ENCODE measurements at regions not wholly inside any gene's neighbourhood (a gene's known extent, or its start where the extent isn't known, plus 50 kb on each side); places are given as distances from the start of the nearest gene placed in this dataset.

- Histone ChIP-seq H3K9me3 (no peaks in the 10 kb centered on the region), H3K4me3 (no peak overlapping the region), H3K27ac (no peak overlapping the region), H3K4me1 (no peaks in the 10 kb centered on the region), H3K27me3 (no peaks in the 10 kb centered on the region), H3K36me3 (no peaks in the 10 kb centered on the region)
- TF ChIP-seq CTCF (IDR thresholded peaks at IDR 0.05), result no peak
- TF ChIP-seq POLR2A (IDR thresholded peaks at IDR 0.05), result no peak
- TF ChIP-seq EP300 (IDR thresholded peaks at IDR 0.05), result no peak
- no peak for DNase-seq (ENCODE audit: low spot score in 2 of 2)
- WGBS, 2 donors, result 87 to 90% methylated on average over 3 of the region's 3 CpGs
Observed at GRCh38 chr4:10821826-10822225, 137.3 kb upstream of the CLNK start.

GRCh38 chr4:10816571-10816970, 132.0 kb upstream of the CLNK start:
- no peaks in the 10 kb centered on the region for H3K27me3 ChIP-seq
- H3K27ac ChIP-seq, result no peak overlapping the region
- H3K4me1 ChIP-seq, result peaks cover 0 to 13% (median 0%) of the 10 kb centered on the region in 4 donors
- no peak overlapping the region for H3K4me3 ChIP-seq
- WGBS, 2 donors, result 62 to 64% methylated on average over 8 of the region's 8 CpGs
- H3K9me3 ChIP-seq, result no peaks in the 10 kb centered on the region
- no peak for TF ChIP-seq CTCF (IDR thresholded peaks at IDR 0.05)
- TF ChIP-seq EP300 (IDR thresholded peaks at IDR 0.05), result no peak
- TF ChIP-seq POLR2A (IDR thresholded peaks at IDR 0.05), result no peak
- H3K36me3 ChIP-seq, result no peaks in the 10 kb centered on the region
- no peak for DNase-seq (ENCODE audit: low spot score in 2 of 2)

GRCh38 chr4:10811991-10812390, 127.4 kb upstream of the CLNK start:
- Histone ChIP-seq H3K27ac (no peak overlapping the region), H3K36me3 (no peaks in the 10 kb centered on the region), H3K27me3 (no peaks in the 10 kb centered on the region), H3K9me3 (peaks cover 0 to 4% (median 0%) of the 10 kb centered on the region in 4 donors), H3K4me1 (peaks cover 0 to 13% (median 0%) of the 10 kb centered on the region in 4 donors), H3K4me3 (no peak overlapping the region)
- 45 to 51% methylated on average over 4 of the region's 4 CpGs for WGBS, 2 donors
- DNase-seq (ENCODE audit: low spot score in 2 of 2), result no peak
- TF ChIP-seq EP300 (IDR thresholded peaks at IDR 0.05) (no peak), POLR2A (IDR thresholded peaks at IDR 0.05) (no peak), CTCF (IDR thresholded peaks at IDR 0.05) (no peak)

- DNase-seq (ENCODE audit: low spot score in 2 of 2), result no peak
- no peaks in the 10 kb centered on the region for H3K36me3 ChIP-seq
- H3K4me1 ChIP-seq, result peaks cover 0 to 13% (median 0%) of the 10 kb centered on the region in 4 donors
- H3K9me3 ChIP-seq, result peaks cover 0 to 4% (median 0%) of the 10 kb centered on the region in 4 donors
- H3K27me3 ChIP-seq, result no peaks in the 10 kb centered on the region
- no peak overlapping the region for H3K4me3 ChIP-seq
- WGBS, 2 donors, result 91 to 96% methylated on average over 7 of the region's 7 CpGs
- no peak for TF ChIP-seq EP300 (IDR thresholded peaks at IDR 0.05)
- no peak for TF ChIP-seq POLR2A (IDR thresholded peaks at IDR 0.05)
- no peak for TF ChIP-seq CTCF (IDR thresholded peaks at IDR 0.05)
- H3K27ac ChIP-seq, result no peak overlapping the region
Observed at GRCh38 chr4:10810411-10810810, 125.8 kb upstream of the CLNK start.

- Histone ChIP-seq H3K27ac (no peak overlapping the region), H3K27me3 (no peaks in the 10 kb centered on the region), H3K36me3 (no peaks in the 10 kb centered on the region), H3K4me1 (peaks cover 0 to 13% (median 0%) of the 10 kb centered on the region in 4 donors), H3K9me3 (peaks cover 0 to 4% (median 0%) of the 10 kb centered on the region in 4 donors), H3K4me3 (no peak overlapping the region)
- TF ChIP-seq EP300 (IDR thresholded peaks at IDR 0.05) (no peak), POLR2A (IDR thresholded peaks at IDR 0.05) (no peak), CTCF (IDR thresholded peaks at IDR 0.05) (no peak)
- DNase-seq (ENCODE audit: low spot score in 2 of 2), result no peak
- 93 to 96% methylated on average over 3 of the region's 3 CpGs for WGBS, 2 donors
Observed at GRCh38 chr4:10809905-10810304, 125.3 kb upstream of the CLNK start.

All from tibial nerve (tissue), 4 donors.